ENCODE measurements at regions not wholly inside any gene's neighbourhood (a gene's known extent, or its start where the extent isn't known, plus 50 kb on each side); places are given as distances from the start of the nearest gene placed in this dataset.

DNA sequence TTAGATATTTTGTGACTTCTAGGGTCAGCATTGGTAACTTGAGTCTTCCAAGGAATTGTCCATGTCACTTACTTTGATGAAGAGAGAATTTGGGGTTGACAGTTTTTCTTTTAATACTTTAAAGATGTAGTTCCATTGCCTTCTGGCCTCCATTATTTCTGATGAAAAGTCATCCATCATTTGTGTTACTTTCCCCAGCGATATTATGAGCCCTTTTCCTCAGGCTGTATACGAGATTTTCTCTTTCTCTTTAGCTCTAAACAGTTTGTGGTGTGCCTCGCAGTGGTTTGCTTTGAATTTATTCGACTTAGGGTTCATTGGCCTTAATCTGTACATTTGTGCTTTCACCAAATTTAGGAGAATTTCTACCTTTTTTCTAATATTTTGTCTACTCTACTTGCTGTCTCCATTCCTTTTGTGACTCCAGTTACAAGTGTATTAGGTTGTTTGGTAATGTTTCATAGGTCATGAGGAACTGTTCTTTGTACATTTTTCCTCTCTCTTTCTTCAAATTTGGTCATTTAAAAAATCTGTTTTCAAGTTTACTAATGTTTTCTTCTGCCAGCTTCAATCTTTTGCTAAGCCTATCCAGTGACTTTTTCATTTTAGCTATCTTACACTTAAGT, 131.4 kb upstream of the OTOS start:
- DNase-seq (ENCODE audit: extremely low spot score, insufficient read length, low read depth) (no peak), FAIRE-seq (no peak)

- FAIRE-seq = no peak
These were observed 134.9 kb upstream of the OTOS start for GRCh38 chr2:240275386-240275785.

GRCh38 chr2:240277073-240277806, 136.8 kb upstream of the OTOS start:
- DNase-seq (ENCODE audit: extremely low spot score, insufficient read length, low read depth) = no peak
- no peak for FAIRE-seq

More at GRCh38 chr2:240275386-240275785, 134.9 kb upstream of the OTOS start:
- DNase-seq (ENCODE audit: extremely low spot score, insufficient read length, low read depth) = no peak

- FAIRE-seq = no peak
- no peak for DNase-seq (ENCODE audit: extremely low spot score, insufficient read length, low read depth)
These were observed 137.5 kb upstream of the OTOS start for GRCh38 chr2:240277807-240278522.

DNA sequence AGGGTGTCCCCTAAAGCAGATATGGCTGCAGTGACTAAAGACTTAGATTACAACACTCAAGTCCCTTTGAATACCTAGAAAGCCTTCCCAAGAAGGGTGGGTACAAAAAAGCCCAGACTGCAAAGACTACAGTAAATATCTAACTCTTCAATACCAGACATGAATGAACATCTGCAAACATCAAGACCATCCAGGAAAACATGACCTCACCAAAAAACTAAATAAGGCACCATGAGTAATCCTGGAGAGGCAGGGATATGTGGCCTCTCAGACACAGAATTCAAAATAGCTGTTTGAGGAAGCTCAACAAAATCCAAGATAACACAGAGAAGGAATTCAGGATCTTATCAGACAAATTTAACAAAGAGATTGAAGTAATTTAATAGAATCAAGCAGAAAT, 138.2 kb upstream of the OTOS start:
- no peak for DNase-seq (ENCODE audit: extremely low spot score, insufficient read length, low read depth)
- FAIRE-seq = no peak

DNA sequence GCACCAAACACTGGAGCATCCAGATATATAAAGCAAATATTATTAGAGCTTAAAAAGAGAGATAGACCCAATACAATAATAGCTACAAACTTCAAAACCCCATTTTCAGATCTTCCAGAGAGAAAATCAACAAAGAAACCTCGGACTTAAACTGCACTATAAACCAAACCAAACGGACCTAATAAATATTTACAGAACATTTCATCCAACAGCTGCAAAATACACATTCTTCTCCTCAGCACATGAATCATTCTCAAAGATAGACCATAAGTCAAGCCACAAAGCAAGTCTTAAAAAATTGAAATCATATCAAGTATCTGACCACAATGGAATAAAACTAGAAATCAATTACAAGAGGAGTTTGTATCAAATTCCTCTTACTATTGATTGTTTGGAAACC, 140.2 kb upstream of the OTOS start:
- DNase-seq (ENCODE audit: extremely low spot score, insufficient read length, low read depth) = no peak
- no peak for FAIRE-seq

DNA sequence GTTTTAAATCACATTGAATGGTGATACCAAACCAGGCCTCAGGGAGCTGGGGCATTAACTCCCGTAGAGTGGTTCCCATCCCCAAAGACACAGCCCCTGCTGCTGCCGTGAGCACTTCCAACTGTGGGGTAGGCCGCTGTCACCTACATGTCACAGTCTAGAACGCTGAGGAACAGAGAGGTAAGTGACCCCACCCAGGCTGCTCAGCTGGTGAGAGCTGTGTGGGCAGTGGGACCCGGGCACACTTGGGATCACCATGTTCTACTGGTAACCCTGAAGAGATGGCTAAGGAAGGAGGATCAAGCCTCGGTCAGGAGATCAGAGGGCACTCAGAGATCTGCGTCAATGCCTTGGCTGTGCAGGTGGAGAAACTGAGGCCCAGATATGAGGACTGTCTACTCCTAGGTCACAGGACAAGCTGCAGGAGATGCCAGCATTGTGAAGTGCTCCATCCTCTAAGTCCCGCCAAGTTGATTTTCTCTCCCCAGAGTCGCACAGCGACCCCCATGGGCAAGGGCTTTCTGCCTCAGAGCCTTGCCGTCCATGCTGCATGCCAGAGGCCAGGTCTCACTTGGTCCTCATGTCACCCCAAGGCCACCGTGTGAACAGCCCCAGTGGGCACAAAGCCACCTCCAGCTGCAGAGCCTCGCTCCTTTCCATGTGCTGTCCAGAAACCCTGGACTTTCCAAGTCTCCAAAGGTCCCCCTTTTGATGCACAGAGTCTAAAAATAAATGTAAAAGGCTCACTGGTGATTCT, 144.2 kb upstream of the OTOS start:
- FAIRE-seq = no peak
- no peak for DNase-seq (ENCODE audit: extremely low spot score, insufficient read length, low read depth)

DNA sequence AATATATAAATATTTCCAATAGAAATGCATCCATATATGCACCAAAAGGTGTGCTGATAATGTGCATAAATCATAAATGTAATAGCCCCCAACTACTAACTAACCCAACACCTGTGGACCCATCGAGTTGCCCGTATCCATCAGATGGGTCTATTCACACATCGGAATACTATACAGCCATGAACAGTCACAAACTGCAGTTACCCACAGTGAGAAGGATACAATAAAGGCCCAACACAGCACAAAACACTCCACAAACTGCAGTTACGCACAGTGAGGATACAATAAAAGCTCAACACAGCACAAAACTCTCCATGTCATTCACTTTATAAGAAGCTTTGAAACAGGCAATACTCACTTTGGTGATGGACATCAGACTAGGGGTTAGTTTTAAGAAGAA, 145.3 kb upstream of the OTOS start:
- FAIRE-seq (no peak), DNase-seq (ENCODE audit: extremely low spot score, insufficient read length, low read depth) (no peak)

DNA sequence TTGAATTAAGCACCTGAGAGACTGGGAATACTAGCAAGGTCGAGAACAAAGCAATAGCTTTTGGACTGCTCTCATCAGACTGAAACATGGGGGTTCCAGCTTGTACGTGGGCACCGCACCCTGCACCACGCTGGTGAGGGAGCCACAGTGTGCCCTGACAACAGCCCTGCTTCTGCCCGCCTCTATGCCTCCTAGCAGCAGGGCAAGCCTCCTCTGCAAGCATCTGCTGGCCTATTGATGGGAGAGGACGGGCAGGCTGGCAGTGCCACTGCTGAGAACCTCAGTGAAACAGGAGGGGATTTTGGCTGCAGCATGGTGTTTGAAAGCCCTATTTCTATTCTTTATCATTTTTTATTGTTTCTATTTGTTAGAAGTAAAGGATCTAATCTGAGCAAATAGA, 146.1 kb upstream of the OTOS start:
- no peak for DNase-seq (ENCODE audit: extremely low spot score, insufficient read length, low read depth)
- FAIRE-seq = no peak

GRCh38 chr2:240287011-240287410, 146.6 kb upstream of the OTOS start:
- DNase-seq (ENCODE audit: extremely low spot score, insufficient read length, low read depth) = no peak
- FAIRE-seq = no peak

- DNase-seq (ENCODE audit: extremely low spot score, insufficient read length, low read depth) = no peak
- no peak for FAIRE-seq
These were observed 147.1 kb upstream of the OTOS start for GRCh38 chr2:240287496-240288086.

DNA sequence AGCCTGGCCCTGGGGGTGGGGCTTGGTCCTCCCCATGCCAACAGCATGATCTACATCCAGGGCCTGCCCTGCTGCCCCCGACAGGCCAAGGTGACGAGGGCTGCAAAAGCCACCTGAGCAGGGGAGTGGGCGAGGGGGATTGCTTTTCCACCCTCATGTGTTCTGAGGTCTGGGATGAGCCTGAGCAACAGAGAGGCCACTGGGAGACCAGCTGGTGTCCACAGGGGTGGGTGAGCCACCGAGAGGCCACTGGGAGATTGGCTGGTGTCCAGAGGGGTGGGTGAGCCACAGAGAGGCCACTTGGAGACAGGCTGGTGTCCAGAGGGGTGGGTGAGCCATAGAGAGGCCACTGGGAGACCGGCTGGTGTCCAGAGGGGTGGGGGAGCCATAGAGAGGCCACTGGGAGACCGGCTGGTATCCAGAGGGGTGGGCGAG, 147.4 kb upstream of the GPC1 start:
- no peak for FAIRE-seq
- no peak for DNase-seq (ENCODE audit: extremely low spot score, insufficient read length, low read depth)

- FAIRE-seq (no peak), DNase-seq (ENCODE audit: extremely low spot score, insufficient read length, low read depth) (no peak)
These were observed 145.6 kb upstream of the GPC1 start for GRCh38 chr2:240289701-240290431.

- FAIRE-seq (no peak), DNase-seq (ENCODE audit: extremely low spot score, insufficient read length, low read depth) (no peak)
These were observed 144.8 kb upstream of the GPC1 start for GRCh38 chr2:240290432-240291336.

- FAIRE-seq (no peak), DNase-seq (ENCODE audit: extremely low spot score, insufficient read length, low read depth) (no peak)
These were observed 144.0 kb upstream of the GPC1 start for GRCh38 chr2:240291337-240292034.

DNA sequence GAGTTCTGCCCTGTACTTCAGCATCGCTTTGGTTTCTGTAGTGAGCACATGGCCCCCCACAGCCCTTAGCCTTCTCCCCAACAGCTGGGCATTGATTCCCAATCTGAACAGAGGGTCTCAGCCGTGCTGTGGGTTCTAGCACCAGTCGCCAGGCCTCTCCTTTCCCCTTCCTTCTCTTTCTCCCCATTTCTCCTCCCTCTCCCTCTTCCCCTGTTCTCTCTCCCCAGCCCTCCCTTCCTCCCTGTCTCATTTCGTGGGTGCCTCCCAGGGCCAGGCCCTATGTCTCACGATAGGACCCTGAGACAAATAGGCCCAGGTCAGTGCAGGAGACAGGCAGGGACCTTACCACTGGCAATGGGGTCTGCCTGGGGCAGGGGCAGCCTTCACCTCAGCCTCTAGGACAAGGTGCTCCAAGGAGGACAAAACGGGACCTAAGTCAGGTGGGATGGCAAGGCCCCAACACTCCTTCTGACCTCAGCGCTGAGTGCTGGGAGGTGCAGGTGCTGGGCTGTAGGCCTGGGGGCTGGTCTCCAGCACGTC, 143.4 kb upstream of the GPC1 start:
- FAIRE-seq (no peak), DNase-seq (ENCODE audit: extremely low spot score, insufficient read length, low read depth) (no peak)

DNA sequence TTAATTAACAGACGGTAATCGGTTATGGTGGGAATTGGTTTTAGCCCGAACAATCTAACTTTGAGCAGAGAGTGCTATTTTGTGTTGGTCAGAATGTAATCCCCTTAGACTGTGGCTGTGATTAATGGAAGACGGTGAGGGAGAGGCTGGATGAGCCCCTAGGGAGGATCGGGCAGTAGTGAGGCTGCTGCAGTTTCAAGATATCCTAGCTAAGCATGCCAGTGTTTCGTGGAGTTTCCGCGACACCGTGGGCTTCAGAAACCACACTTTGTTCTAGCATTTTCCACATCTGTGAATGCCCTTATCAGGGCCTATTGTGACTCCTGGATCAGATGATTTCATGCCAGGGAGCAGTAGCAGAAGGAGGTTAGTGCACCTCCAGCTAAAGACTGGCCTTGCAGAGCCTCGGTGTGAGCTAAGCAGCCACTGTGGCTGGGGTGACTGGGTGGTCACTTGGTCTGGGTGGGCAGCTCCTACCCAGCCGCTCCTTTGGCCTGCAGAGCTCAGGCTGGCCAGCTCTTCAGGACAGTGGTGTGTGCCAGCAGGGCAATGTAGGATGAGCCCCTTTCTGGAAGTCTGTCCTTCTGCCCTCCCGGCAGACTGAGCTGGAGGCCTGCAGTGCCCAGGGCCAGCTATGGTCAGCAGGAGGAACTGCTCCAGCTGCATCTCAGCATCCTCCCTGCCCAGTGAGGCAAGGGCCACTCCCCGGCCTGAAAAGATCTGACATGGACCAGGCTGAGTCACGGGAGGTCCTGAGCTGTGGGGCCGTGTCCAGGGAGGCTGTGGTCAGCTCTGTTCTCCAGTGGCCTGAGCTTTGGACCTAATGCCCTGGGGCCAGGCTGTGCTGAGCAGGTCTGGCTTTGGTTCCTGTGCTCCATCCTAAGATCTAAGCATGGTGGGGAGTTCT, 142.6 kb upstream of the GPC1 start:
- DNase-seq (ENCODE audit: extremely low spot score, insufficient read length, low read depth) = no peak
- FAIRE-seq = no peak
